Tibial nerve (tissue), 4 donors: ENCODE measurements at regions not wholly inside any gene's neighbourhood (a gene's known extent, or its start where the extent isn't known, plus 50 kb on each side); places are given as distances from the start of the nearest gene placed in this dataset.

Experiments
- DNase-seq, 2 donors: peaks; one replicate each; pipeline ENCODE4 v3.0.0-alpha.2; 2019; ENCODE audit warnings: low spot score in 2 of 2
- H3K27ac ChIP-seq, 4 donors: fragments of 200-600 bp; sonication (generic) in 3 of 4; one replicate each; pipeline ENCODE4 v1.5.1; 2017 to 2019; ENCODE audit warnings: mild to moderate bottlenecking in 1 of 4
- H3K27me3 ChIP-seq, 2 donors: fragments of 200-600 bp; sonication (generic) in 1 of 2; one replicate each; pipeline versions ENCODE4 v1.5.1 to v1.6.0; 2017 to 2019
- H3K36me3 ChIP-seq, 3 donors: fragments of 200-600 bp; sonication (generic); one replicate each; pipeline ENCODE4 v1.5.1; 2018 to 2019
- H3K4me1 ChIP-seq, 4 donors: fragments of 200-600 bp; sonication (generic) in 3 of 4; one replicate each; pipeline ENCODE4 v1.5.1; 2017 to 2019
- H3K4me3 ChIP-seq, 4 donors: fragments of 200-600 bp; sonication (generic) in 3 of 4; one replicate each; pipeline ENCODE4 v1.5.1; 2017 to 2019; ENCODE audit warnings: mild to moderate bottlenecking in 1 of 4, moderate library complexity in 1 of 4
- H3K9me3 ChIP-seq, 4 donors: fragments of 200-600 bp; sonication (generic) in 3 of 4; one replicate each; pipeline ENCODE4 v1.5.1; 2017 to 2019
- CTCF ChIP-seq, 5 experiments: fragments of 200-600 bp in 3 of 5; fragments of 450-650 bp in 2 of 5; sonication (generic) in 3 of 5; IDR thresholded peaks; one replicate each; pipeline ENCODE4 v1.5.1; 2016 to 2019; ENCODE audit warnings: antibody characterized with exemption in 5 of 5, mild to moderate bottlenecking in 3 of 5, moderate library complexity in 2 of 5
- EP300 ChIP-seq, 2 donors: sonication (generic); formaldehyde crosslinking; IDR thresholded peaks; one replicate each; pipeline ENCODE4 v1.6.1; 2017; ENCODE audit warnings: antibody characterized with exemption in 2 of 2, mild to moderate bottlenecking in 1 of 2
- POLR2A ChIP-seq, 2 donors: fragments of 450-650 bp; IDR thresholded peaks; one replicate each; pipeline ENCODE4 v1.6.1; 2017; ENCODE audit warnings: antibody characterized with exemption in 2 of 2, mild to moderate bottlenecking in 2 of 2, moderate library complexity in 2 of 2
- WGBS, 2 donors: methylation state at CpG; one replicate each; pipeline ENCODE4 v1.1.5; 2018; 5-methylcytosine and 5-hydroxymethylcytosine counted together

- no peaks in the 10 kb centered on the region for H3K36me3 ChIP-seq
- TF ChIP-seq CTCF (IDR thresholded peaks at IDR 0.05) (peak in 1 of 5 experiments; percentile 5), EP300 (IDR thresholded peaks at IDR 0.05) (no peak)
- 31 to 38% methylated on average over 8 of the region's 8 CpGs for WGBS, 2 donors
- H3K4me3 ChIP-seq = peak overlapping the region; percentile 81 to 95 (median 92)
- H3K27ac ChIP-seq = peak overlapping the region; percentile 81 to 97 (median 92)
- DNase-seq = no peak
- peaks cover 0 to 34% (median 19%) of the 10 kb centered on the region in 4 donors for H3K4me1 ChIP-seq
- no peaks in the 10 kb centered on the region for H3K27me3 ChIP-seq
- no peaks in the 10 kb centered on the region for H3K9me3 ChIP-seq
These were observed 77.2 kb upstream of the VGLL4 start for GRCh38 chr3:11720917-11721411.

GRCh38 chr3:11720304-11720898 lies 76.7 kb upstream of the VGLL4 start:
- TF ChIP-seq EP300 (IDR thresholded peaks at IDR 0.05) (peak; percentile 14 to 74), POLR2A (IDR thresholded peaks at IDR 0.05) (peak; percentile 42 to 58), CTCF (IDR thresholded peaks at IDR 0.05) (peak in 1 of 5 experiments; percentile 11)
- Histone ChIP-seq H3K27me3 (no peaks in the 10 kb centered on the region), H3K36me3 (no peaks in the 10 kb centered on the region), H3K27ac (peak overlapping the region; percentile 81 to 97 (median 92)), H3K9me3 (no peaks in the 10 kb centered on the region), H3K4me1 (peaks cover 0 to 40% (median 19%) of the 10 kb centered on the region in 4 donors), H3K4me3 (peak overlapping the region; percentile 81 to 95 (median 92))
- WGBS, 2 donors = 0 to 1% methylated on average over 23 to 36 of the region's 51 CpGs
- DNase-seq = peak; percentile 40 to 46

GRCh38 chr3:11719406-11720303 lies 75.9 kb upstream of the VGLL4 start:
- peak overlapping the region; percentile 81 to 95 (median 92) for H3K4me3 ChIP-seq
- 0% methylated on average over 1 of the region's 121 CpGs; no CpG with 5 or more reads in 1 of the 2 donors for WGBS, 2 donors
- peak overlapping the region; percentile 81 to 97 (median 92) for H3K27ac ChIP-seq
- peak; percentile 4 to 45 for TF ChIP-seq POLR2A (IDR thresholded peaks at IDR 0.05)
- TF ChIP-seq EP300 (IDR thresholded peaks at IDR 0.05) = no peak
- H3K27me3 ChIP-seq = no peaks in the 10 kb centered on the region
- no peaks in the 10 kb centered on the region for H3K36me3 ChIP-seq
- peaks cover 0 to 40% (median 19%) of the 10 kb centered on the region in 4 donors for H3K4me1 ChIP-seq
- DNase-seq = peak; percentile 18 to 27
- H3K9me3 ChIP-seq = no peaks in the 10 kb centered on the region

- H3K27ac ChIP-seq = peak overlapping the region; percentile 81 to 97 (median 92)
- H3K4me1 ChIP-seq = peaks cover 0 to 43% (median 19%) of the 10 kb centered on the region in 4 donors
- H3K9me3 ChIP-seq = no peaks in the 10 kb centered on the region
- no peaks in the 10 kb centered on the region for H3K27me3 ChIP-seq
- DNase-seq = peak; percentile 38 to 51
- H3K4me3 ChIP-seq = peak overlapping the region; percentile 81 to 95 (median 92)
- no peaks in the 10 kb centered on the region for H3K36me3 ChIP-seq
- WGBS, 2 donors = 0% methylated on average over 12 to 15 of the region's 44 CpGs
- TF ChIP-seq EP300 (IDR thresholded peaks at IDR 0.05) = peak in 1 of 2 donors; percentile 22
- no peak for TF ChIP-seq POLR2A (IDR thresholded peaks at IDR 0.05)
These were observed 75.1 kb upstream of the VGLL4 start for GRCh38 chr3:11718637-11719405.

GRCh38 chr3:11717768-11718636 lies 74.3 kb upstream of the VGLL4 start:
- Histone ChIP-seq H3K27me3 (no peaks in the 10 kb centered on the region), H3K4me3 (peak overlapping the region; percentile 81 to 95 (median 92)), H3K4me1 (peaks cover 0 to 45% (median 19%) of the 10 kb centered on the region in 4 donors), H3K36me3 (no peaks in the 10 kb centered on the region), H3K27ac (peak overlapping the region; percentile 81 to 97 (median 92)), H3K9me3 (no peaks in the 10 kb centered on the region)
- no peak for TF ChIP-seq EP300 (IDR thresholded peaks at IDR 0.05)
- TF ChIP-seq POLR2A (IDR thresholded peaks at IDR 0.05) = no peak
- TF ChIP-seq CTCF (IDR thresholded peaks at IDR 0.05) = no peak
- WGBS, 2 donors = 2 to 6% methylated on average over 9 of the region's 9 CpGs
- DNase-seq = peak in 1 of 2 donors; percentile 12
